ENCODE measurements at regions not wholly inside any gene's neighbourhood (a gene's known extent, or its start where the extent isn't known, plus 50 kb on each side); places are given as distances from the start of the nearest gene placed in this dataset.
"Not testable (repeated sequence)": the region's sequence is repeated elsewhere in the genome, so short reads cannot be mapped to it uniquely, and the experiment has no call there.

DNA sequence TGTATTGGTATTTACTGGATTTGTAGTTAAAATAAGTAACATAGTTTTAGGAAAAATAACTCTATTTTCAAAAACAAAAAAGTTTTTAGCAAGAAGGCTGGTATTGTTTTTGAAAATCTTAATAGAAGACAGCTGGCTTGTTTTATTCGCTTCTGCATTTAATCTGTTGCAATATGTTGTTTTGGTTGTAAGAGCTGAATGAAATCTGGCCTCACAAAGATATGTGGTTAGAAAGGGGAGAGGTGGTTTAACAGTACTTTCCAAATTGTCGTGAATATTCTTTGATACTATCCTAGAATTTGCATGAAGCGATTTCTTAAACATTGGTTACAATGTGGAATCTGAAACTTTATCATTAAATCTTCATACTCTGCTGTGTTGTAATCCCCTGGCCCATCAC is 355.9 kb upstream of the FZD8 start:
- Histone ChIP-seq H3K4me1 (no peaks in the 10 kb centered on the region), H3K36me3 (replicated peaks) (no peaks in the 10 kb centered on the region), H3K27me3 (ENCODE audit: low read depth) (no peaks in the 10 kb centered on the region), H3K4me3 (no peak overlapping the region), H3K9me3 (no peaks in the 10 kb centered on the region)
- no peak for DNase-seq (ENCODE audit: low spot score in 2 of 2)
- in situ Hi-C loops (cut with MboI; ENCODE audit: low sequenced_read_pairs) = no loop called here

DNA sequence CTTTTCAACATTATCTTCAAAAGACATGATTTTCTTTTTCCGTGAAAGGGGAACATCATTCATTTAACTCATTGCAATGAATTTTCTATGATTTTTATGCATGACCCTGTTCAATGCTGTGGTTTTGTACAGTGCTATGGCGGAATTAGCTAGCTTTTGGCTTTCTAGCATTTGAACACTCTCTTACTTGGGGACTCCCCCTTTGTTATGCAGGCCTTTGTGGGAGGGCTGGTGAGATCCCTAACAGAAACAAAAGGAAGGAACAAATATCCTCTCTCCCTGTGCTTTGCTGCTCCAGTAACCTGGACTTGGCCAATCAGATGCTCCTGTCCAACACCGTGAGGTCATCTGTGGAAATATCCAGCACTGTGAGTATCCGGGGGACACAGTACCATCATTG is 353.4 kb upstream of the FZD8 start:
- Histone ChIP-seq H3K36me3 (replicated peaks) (no peaks in the 10 kb centered on the region), H3K4me1 (no peaks in the 10 kb centered on the region), H3K9me3 (no peaks in the 10 kb centered on the region), H3K27me3 (ENCODE audit: low read depth) (no peaks in the 10 kb centered on the region), H3K4me3 (no peak overlapping the region)
- in situ Hi-C loops (cut with MboI; ENCODE audit: low sequenced_read_pairs) = no loop called here
- no peak for DNase-seq (ENCODE audit: low spot score in 2 of 2)

DNA sequence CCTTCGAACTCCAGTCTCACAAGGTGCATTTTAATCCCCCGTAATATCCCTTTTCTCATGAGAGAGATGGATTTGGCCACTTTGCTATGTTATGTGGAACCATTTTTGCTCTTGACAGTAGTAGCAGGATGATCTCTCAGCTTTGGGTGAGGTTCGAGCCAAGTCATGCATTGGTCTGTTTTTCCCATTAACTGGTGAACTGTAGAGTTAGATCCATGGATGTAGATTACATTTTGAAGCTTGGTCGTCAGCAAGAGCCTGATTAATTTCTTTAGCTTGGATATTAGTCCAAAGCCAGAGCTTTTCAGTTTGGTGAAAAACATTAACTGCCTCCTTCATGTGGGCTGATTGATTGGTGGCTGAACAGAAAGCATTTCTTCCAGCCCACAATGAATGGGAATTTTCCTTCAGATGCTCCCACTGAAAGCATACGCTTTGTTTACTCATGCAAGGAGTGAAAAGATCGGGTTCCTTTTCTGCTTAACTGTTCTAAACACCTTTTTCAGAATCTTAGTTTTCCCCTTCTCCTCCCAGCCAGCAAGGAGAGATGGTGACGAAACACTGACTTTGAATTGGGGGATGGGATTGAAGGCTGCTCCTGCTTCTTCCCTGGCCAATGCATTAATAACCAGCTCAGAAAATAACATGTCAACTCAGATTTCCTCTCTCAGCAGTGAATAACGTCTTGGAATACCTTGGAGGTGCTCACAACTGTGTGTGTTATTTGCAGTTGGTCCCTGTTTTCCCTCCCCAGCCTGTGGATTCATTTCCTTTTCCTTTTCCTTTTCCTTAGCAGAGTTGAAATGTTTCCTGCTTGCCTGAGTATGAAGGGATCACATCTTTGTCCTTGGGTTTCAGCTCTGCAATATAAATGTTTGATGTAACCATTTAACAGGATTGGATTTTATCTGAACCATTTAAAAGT is 351.8 kb upstream of the FZD8 start:
- Histone ChIP-seq H3K36me3 (replicated peaks) (no peaks in the 10 kb centered on the region), H3K27me3 (ENCODE audit: low read depth) (no peaks in the 10 kb centered on the region), H3K4me3 (no peak overlapping the region), H3K4me1 (no peaks in the 10 kb centered on the region), H3K9me3 (no peaks in the 10 kb centered on the region)
- DNase-seq (ENCODE audit: low spot score in 2 of 2) = no peak
- in situ Hi-C loops (cut with MboI; ENCODE audit: low sequenced_read_pairs) = no loop called here

GRCh38 chr10:35992107-35992506 is 350.0 kb upstream of the FZD8 start:
- in situ Hi-C loops (cut with MboI; ENCODE audit: low sequenced_read_pairs) = no loop called here
- no peaks in the 10 kb centered on the region for H3K27me3 ChIP-seq (ENCODE audit: low read depth)
- H3K4me3 ChIP-seq = no peak overlapping the region
- DNase-seq (ENCODE audit: low spot score in 2 of 2) = no peak
- H3K9me3 ChIP-seq = no peaks in the 10 kb centered on the region
- no peaks in the 10 kb centered on the region for H3K4me1 ChIP-seq
- H3K36me3 ChIP-seq (replicated peaks) = no peaks in the 10 kb centered on the region

GRCh38 chr10:35986756-35987502 is 344.8 kb upstream of the FZD8 start:
- in situ Hi-C loops (cut with MboI; ENCODE audit: low sequenced_read_pairs) = no loop called here
- Histone ChIP-seq H3K27me3 (ENCODE audit: low read depth) (no peaks in the 10 kb centered on the region), H3K4me3 (no peak overlapping the region), H3K36me3 (replicated peaks) (no peaks in the 10 kb centered on the region), H3K9me3 (no peaks in the 10 kb centered on the region), H3K4me1 (no peaks in the 10 kb centered on the region)
- no peak for DNase-seq (ENCODE audit: low spot score in 2 of 2)

- H3K27me3 ChIP-seq (ENCODE audit: low read depth) = no peaks in the 10 kb centered on the region
- no peaks in the 10 kb centered on the region for H3K9me3 ChIP-seq
- no peaks in the 10 kb centered on the region for H3K36me3 ChIP-seq (replicated peaks)
- no peaks in the 10 kb centered on the region for H3K4me1 ChIP-seq
- DNase-seq (ENCODE audit: low spot score in 2 of 2) = no peak
- no peak overlapping the region for H3K4me3 ChIP-seq
- in situ Hi-C loops (cut with MboI; ENCODE audit: low sequenced_read_pairs) = no loop called here
Measured at GRCh38 chr10:35979116-35979515, 337.0 kb upstream of the FZD8 start.

- H3K36me3 ChIP-seq (replicated peaks); in situ Hi-C loops (cut with MboI; ENCODE audit: low sequenced_read_pairs); H3K4me3 ChIP-seq; DNase-seq (ENCODE audit: low spot score in 2 of 2); H3K9me3 ChIP-seq; H3K4me1 ChIP-seq; H3K27me3 ChIP-seq (ENCODE audit: low read depth): not testable (repeated sequence)
Measured at GRCh38 chr10:35973912-35974591, 332.0 kb upstream of the FZD8 start.

GRCh38 chr10:35972275-35972674 is 330.2 kb upstream of the FZD8 start:
- Histone ChIP-seq H3K36me3 (replicated peaks) (no peaks in the 10 kb centered on the region), H3K27me3 (ENCODE audit: low read depth) (no peaks in the 10 kb centered on the region), H3K4me1 (no peaks in the 10 kb centered on the region), H3K4me3 (no peak overlapping the region), H3K9me3 (no peaks in the 10 kb centered on the region)
- no peak for DNase-seq (ENCODE audit: low spot score in 2 of 2)
- in situ Hi-C loops (cut with MboI; ENCODE audit: low sequenced_read_pairs) = no loop called here

DNA sequence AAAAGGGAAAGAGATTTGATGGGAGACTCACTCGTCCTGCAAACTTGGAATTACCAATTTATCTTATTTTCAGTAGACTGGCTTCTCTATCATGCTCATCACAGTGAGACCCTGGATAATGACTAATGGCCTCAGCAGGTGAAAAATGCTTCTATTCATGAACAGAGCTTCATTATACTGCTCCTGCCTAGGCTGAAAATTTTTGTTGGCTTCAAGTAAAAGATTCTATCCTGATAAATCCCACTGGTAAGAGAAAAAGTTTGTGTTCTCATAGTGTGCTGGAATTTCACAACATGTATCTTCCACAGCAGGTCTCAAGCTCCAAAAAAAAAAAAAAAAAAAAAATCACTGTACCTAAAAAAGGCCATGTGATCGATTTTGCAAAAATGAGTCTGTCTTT is 329.3 kb upstream of the FZD8 start:
- H3K4me1 ChIP-seq = no peaks in the 10 kb centered on the region
- H3K27me3 ChIP-seq (ENCODE audit: low read depth) = no peaks in the 10 kb centered on the region
- H3K4me3 ChIP-seq = no peak overlapping the region
- no peak for DNase-seq (ENCODE audit: low spot score in 2 of 2)
- no peaks in the 10 kb centered on the region for H3K9me3 ChIP-seq
- in situ Hi-C loops (cut with MboI; ENCODE audit: low sequenced_read_pairs) = no loop called here
- no peaks in the 10 kb centered on the region for H3K36me3 ChIP-seq (replicated peaks)

GRCh38 chr10:35963685-35964084 is 321.6 kb upstream of the FZD8 start:
- no peaks in the 10 kb centered on the region for H3K27me3 ChIP-seq (ENCODE audit: low read depth)
- in situ Hi-C loops (cut with MboI; ENCODE audit: low sequenced_read_pairs) = no loop called here
- DNase-seq (ENCODE audit: low spot score in 2 of 2) = no peak

DNA sequence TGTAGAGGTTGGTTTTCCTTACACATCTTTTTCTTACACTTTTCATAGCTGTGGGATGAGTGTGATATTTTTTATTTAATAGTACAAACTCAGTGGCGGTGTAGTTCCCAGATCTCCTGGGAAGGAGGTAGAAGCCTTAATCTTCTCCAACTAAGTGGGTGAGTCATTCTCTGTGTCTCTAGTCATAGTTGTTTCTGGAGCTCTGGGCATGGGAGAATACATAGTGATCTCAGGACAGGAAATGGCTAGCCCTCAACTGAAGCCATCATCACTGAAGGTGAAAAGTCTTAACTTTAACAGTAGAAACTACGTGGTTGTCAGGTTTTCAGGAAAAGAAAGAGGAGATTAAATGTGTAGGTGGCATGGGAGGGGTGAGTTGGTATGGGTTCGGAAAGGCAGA is 319.4 kb upstream of the FZD8 start:
- H3K4me3 ChIP-seq = no peak overlapping the region
- no peaks in the 10 kb centered on the region for H3K9me3 ChIP-seq
- H3K4me1 ChIP-seq = no peaks in the 10 kb centered on the region
- H3K36me3 ChIP-seq (replicated peaks) = no peaks in the 10 kb centered on the region
- no peaks in the 10 kb centered on the region for H3K27me3 ChIP-seq (ENCODE audit: low read depth)
- in situ Hi-C loops (cut with MboI; ENCODE audit: low sequenced_read_pairs) = no loop called here
- DNase-seq (ENCODE audit: low spot score in 2 of 2) = no peak

More at GRCh38 chr10:35963685-35964084, 321.6 kb upstream of the FZD8 start:
- Histone ChIP-seq H3K4me1 (no peaks in the 10 kb centered on the region), H3K9me3 (no peaks in the 10 kb centered on the region), H3K36me3 (replicated peaks) (no peaks in the 10 kb centered on the region), H3K4me3 (no peak overlapping the region)

DNA sequence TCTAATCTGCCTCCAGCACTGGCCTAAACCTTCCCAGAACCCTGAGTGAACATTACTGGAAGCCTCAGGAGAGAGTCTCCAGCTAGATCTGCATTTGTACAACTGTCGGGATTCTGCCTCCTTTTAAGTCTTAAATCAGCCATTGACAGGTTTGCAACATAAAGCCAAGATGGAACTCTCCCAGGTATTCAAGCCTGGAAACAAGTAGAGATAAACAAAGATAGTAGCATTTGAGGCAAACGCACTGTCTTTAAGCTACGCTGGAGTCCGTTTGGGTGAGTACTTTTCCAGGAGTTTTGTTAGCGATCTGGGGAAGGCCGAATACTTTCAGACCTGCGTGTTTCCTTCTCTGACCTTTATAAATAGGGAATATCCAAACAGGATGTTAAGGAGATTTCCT is 317.2 kb upstream of the FZD8 start:
- Histone ChIP-seq H3K9me3 (no peaks in the 10 kb centered on the region), H3K4me3 (no peak overlapping the region), H3K36me3 (replicated peaks) (no peaks in the 10 kb centered on the region), H3K27me3 (ENCODE audit: low read depth) (no peaks in the 10 kb centered on the region), H3K4me1 (no peaks in the 10 kb centered on the region)
- in situ Hi-C loops (cut with MboI; ENCODE audit: low sequenced_read_pairs) = no loop called here
- DNase-seq (ENCODE audit: low spot score in 2 of 2) = no peak

GRCh38 chr10:35958609-35959008 is 316.5 kb upstream of the FZD8 start:
- H3K36me3 ChIP-seq (replicated peaks); in situ Hi-C loops (cut with MboI; ENCODE audit: low sequenced_read_pairs); DNase-seq (ENCODE audit: low spot score in 2 of 2); H3K9me3 ChIP-seq; H3K27me3 ChIP-seq (ENCODE audit: low read depth); H3K4me3 ChIP-seq; H3K4me1 ChIP-seq: not testable (repeated sequence)

DNA sequence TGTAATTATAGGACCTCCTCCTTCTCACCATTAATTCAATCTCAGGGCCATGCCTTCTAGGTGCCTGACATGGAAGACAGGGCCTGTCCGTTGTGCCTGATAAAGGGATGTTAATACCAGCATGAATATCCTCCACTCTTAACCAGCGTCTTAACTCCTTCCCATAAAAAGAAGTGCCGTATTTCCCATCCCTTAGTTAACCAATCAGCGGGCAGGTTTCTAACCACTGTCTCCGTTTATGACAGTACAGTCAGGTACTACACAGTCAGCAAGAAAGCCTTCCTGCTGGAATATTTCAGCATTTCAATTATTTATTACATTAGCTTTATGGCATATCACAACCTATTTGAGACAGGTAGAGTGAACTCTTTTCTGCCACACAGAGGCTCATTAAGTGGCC is 308.6 kb upstream of the FZD8 start:
- Histone ChIP-seq H3K4me1 (no peaks in the 10 kb centered on the region), H3K27me3 (ENCODE audit: low read depth) (no peaks in the 10 kb centered on the region), H3K36me3 (replicated peaks) (no peaks in the 10 kb centered on the region), H3K4me3 (no peak overlapping the region), H3K9me3 (no peaks in the 10 kb centered on the region)
- no peak for DNase-seq (ENCODE audit: low spot score in 2 of 2)
- in situ Hi-C loops (cut with MboI; ENCODE audit: low sequenced_read_pairs) = no loop called here

All from HAP-1 (cell line).